Calu3 (cell line): ENCODE measurements at regions not wholly inside any gene's neighbourhood (a gene's known extent, or its start where the extent isn't known, plus 50 kb on each side); places are given as distances from the start of the nearest gene placed in this dataset.

ENCODE experiments used
- BruUV-seq: library from RNA; stranded (reverse); fragments of 400-500 nt; replicated peaks from 2 replicates; lab custom pipeline; 2021; lab: Mats Ljungman, UMichigan
- CTCF ChIA-PET: fragments of 300-600 bp; sonication (Branson Sonifier 250); formaldehyde crosslinking; loops from one replicate; lab custom pipeline; 2022; ENCODE audit warnings: antibody characterized with exemption; lab: Charles Lee
- DNase-seq: peaks from one replicate; pipeline ENCODE4 v3.0.0; 2022
- H3K27ac Mint-ChIP-seq: one replicate; pipeline ENCODE4 v1.8.0; 2022; ENCODE audit warnings: mixed read lengths; ENCODE audit not compliant: unreplicated experiment
- H3K27me3 Mint-ChIP-seq: one replicate; pipeline ENCODE4 v1.8.0; 2022; ENCODE audit warnings: mixed read lengths; ENCODE audit not compliant: unreplicated experiment
- H3K36me3 Mint-ChIP-seq: one replicate; pipeline ENCODE4 v1.8.0; 2022; ENCODE audit warnings: mild to moderate bottlenecking, moderate library complexity, mixed read lengths; ENCODE audit not compliant: insufficient read depth, unreplicated experiment
- H3K4me1 Mint-ChIP-seq: one replicate; pipeline ENCODE4 v1.8.0; 2022; ENCODE audit warnings: mild to moderate bottlenecking, low read depth, mixed read lengths; ENCODE audit not compliant: unreplicated experiment
- H3K4me3 Mint-ChIP-seq: one replicate; pipeline ENCODE4 v1.8.0; 2022; ENCODE audit warnings: mild to moderate bottlenecking, low read depth, moderate library complexity, mixed read lengths; ENCODE audit not compliant: unreplicated experiment
- H3K9me3 Mint-ChIP-seq: one replicate; pipeline ENCODE4 v1.8.0; 2022; ENCODE audit warnings: low read depth, mixed read lengths; ENCODE audit not compliant: unreplicated experiment
- intact Hi-C: fragments of 100-400 bp; cut with micrococcal nuclease; formaldehyde crosslinking; loops from one replicate; pipeline ENCODE4 v1.10.0; 2022; ENCODE audit not compliant: unreplicated experiment
- TF ChIP-seq, protein P1 (sequence below): fragments of 200-600 bp; IDR thresholded peaks from one replicate; pipeline ENCODE4 v1.8.0; 2022; ENCODE audit warnings: antibody characterized with exemption; ENCODE audit not compliant: unreplicated experiment

DNA sequence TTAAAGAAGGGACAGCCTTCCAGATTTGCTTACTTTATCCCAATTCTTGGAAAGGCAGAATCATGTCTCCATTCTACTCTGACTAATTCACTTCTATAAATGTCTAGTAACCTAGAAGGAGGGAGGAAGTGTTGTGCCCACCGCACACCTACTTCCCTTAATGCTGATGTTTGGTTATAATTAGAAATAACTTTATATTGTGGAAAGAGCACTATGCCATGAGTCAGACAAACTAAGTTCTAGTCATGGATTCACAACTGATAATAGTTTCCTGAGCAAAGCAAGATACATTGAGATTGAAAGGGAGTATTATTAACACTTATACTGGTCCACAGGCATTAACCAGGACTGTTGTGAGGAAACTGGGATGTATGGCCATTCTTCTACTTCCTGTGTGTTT lies 345.9 kb upstream of the RPS23 start:
- CTCF ChIA-PET: interaction anchor here (1.0 kb wide), 1 partner anchor 9 kb away, joined by 3 read pairs; no protein-coding TSS in a partner anchor
- TF ChIP-seq, protein P1, sequence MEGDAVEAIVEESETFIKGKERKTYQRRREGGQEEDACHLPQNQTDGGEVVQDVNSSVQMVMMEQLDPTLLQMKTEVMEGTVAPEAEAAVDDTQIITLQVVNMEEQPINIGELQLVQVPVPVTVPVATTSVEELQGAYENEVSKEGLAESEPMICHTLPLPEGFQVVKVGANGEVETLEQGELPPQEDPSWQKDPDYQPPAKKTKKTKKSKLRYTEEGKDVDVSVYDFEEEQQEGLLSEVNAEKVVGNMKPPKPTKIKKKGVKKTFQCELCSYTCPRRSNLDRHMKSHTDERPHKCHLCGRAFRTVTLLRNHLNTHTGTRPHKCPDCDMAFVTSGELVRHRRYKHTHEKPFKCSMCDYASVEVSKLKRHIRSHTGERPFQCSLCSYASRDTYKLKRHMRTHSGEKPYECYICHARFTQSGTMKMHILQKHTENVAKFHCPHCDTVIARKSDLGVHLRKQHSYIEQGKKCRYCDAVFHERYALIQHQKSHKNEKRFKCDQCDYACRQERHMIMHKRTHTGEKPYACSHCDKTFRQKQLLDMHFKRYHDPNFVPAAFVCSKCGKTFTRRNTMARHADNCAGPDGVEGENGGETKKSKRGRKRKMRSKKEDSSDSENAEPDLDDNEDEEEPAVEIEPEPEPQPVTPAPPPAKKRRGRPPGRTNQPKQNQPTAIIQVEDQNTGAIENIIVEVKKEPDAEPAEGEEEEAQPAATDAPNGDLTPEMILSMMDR: no peak
- no peaks in the 10 kb centered on the region for H3K36me3 Mint-ChIP-seq
- peaks cover 5% of the 10 kb centered on the region for H3K9me3 Mint-ChIP-seq
- BruUV-seq: no TSS peak
- peaks cover 19% of the 10 kb centered on the region for H3K4me1 Mint-ChIP-seq
- H3K27ac Mint-ChIP-seq: no peak overlapping the region
- intact Hi-C loops: no loop called here
- H3K27me3 Mint-ChIP-seq: no peaks in the 10 kb centered on the region
- no peak for DNase-seq
- no peak overlapping the region for H3K4me3 Mint-ChIP-seq

DNA sequence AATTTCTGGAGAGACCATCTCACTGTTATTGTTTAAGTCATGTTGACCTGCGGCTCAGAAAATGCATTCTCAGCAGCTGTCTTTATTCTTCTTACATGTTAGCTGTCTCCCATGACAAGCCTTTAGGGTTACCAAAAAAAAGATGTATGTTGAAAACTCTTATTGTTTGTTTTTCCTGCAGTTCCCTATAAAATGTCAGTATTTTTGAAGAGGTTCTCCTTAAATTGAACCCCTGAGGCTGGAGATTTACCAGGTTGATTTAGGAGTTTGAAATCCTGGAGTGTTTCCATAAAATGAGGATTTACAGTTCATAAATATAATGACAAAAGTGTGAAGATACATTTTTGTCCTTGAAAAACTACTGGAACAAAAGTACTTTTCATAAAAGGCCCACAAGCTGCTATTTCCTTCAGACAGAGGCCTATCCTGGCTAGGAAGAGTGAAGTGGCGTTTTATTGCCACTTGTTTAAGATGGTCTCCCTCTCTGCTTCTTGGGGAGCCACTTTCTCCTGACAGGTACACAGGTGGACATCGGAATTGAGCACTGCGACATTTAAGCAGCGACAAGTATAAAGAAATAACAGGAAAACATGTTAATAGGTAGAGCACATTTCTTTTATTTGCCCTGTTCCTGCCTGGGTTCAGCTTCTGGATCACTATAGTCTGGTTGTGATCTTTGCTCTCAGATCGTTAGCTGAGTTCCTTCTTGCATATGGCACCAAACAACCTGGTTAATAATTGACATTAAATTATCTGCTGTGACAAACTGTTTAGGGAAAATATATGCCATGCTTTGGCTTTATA lies 344.8 kb upstream of the RPS23 start:
- Mint-ChIP-seq H3K9me3 (peaks cover 13% of the 10 kb centered on the region), H3K36me3 (no peaks in the 10 kb centered on the region), H3K27ac (no peak overlapping the region), H3K4me3 (no peak overlapping the region), H3K4me1 (peaks cover 19% of the 10 kb centered on the region), H3K27me3 (no peaks in the 10 kb centered on the region)
- CTCF ChIA-PET: interaction anchor here (0.6 to 0.7 kb wide), 2 partner anchors 30 to 1015 kb away, joined by 3 read pairs; no protein-coding TSS in a partner anchor
- TF ChIP-seq, protein P1: no peak
- no TSS peak for BruUV-seq
- no peak for DNase-seq
- intact Hi-C loops: no loop called here

DNA sequence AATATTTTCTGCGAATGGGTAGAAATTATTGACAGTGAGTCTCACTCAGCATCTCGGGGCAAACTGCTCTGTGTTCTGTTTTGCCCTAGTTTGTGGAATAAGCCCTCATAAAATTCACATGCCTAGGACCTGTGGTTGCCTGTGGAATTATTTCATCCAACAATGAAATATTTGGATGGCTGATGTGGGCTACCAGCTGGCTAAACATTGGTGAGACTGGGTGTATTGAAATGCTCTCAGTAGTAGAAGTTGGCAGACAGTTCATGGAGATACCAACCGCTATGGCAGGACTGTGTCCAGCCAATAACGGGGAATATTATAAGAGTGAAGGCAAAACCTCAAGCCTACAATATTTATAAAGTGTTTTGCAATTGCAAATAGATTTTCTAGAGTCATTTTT lies 344.1 kb upstream of the RPS23 start:
- intact Hi-C loops: no loop called here
- Mint-ChIP-seq H3K36me3 (no peaks in the 10 kb centered on the region), H3K9me3 (peaks cover 13% of the 10 kb centered on the region), H3K27ac (no peak overlapping the region), H3K4me3 (no peak overlapping the region), H3K27me3 (no peaks in the 10 kb centered on the region), H3K4me1 (peaks cover 19% of the 10 kb centered on the region)
- TF ChIP-seq, protein P1: no peak
- BruUV-seq: no TSS peak
- CTCF ChIA-PET: no interaction called here
- no peak for DNase-seq

DNA sequence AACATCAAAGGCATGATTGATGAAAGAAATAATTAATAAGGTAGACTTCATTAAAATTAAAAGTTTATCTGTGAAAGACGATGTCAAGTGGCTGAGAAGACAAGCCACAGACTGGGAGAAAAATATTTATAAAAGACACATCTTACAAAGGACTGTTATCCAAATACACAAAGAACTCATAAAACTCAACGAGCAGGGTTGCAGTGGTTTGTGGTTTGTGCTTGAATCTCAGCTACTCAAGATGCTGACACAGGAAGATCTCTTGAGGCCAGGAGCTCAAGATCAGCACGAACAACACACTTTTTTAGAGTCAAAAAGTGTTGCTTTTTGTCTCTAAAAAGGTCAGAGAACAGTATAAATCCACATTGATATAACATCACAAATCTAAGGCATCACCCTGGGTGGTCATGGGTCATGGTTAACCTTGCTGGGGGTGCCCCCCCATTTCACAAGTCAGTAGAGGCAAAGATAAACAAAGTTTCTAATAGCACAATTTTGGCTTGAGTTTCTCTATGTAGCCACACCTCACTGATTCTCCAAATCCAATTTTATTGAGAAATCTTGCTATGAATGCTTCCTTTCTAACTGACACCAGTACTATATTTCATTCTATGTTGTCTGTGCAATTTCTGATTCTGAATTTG lies 342.9 kb upstream of the RPS23 start:
- Mint-ChIP-seq H3K9me3 (peaks cover 13% of the 10 kb centered on the region), H3K36me3 (no peaks in the 10 kb centered on the region), H3K27me3 (no peaks in the 10 kb centered on the region), H3K4me3 (no peak overlapping the region), H3K4me1 (peaks cover 19% of the 10 kb centered on the region), H3K27ac (no peak overlapping the region)
- CTCF ChIA-PET: no interaction called here
- BruUV-seq: no TSS peak
- TF ChIP-seq, protein P1: no peak
- intact Hi-C loops: no loop called here
- DNase-seq: no peak
